Putamen (tissue), 1 donor: ENCODE measurements at regions not wholly inside any gene's neighbourhood (a gene's known extent, or its start where the extent isn't known, plus 50 kb on each side); places are given as distances from the start of the nearest gene placed in this dataset.

Experiments
- DNase-seq: peaks from one replicate; pipeline ENCODE4 v3.0.0-alpha.2; 2016; ENCODE audit warnings: low spot score

DNA sequence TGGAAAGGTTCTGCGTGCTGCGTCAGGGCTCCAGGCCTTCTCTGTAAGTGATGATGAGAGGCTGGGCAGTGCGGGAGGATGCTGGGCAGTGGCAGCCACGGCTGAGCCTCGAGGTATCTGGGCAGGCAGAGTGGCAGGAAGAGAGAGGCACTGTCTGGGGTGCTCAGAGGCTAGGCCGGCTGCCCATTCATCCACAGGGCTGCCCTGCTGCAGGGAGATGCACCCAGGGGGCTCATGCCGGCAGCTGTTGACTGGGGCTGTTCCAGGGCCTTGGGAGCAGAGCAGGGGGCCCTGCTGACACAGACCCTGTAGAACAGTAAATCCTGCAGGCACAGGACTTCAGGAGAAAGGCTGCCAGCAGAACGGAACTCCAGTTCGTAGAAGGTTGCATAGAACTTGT lies 88.8 kb downstream of the BOD1 start:
- DNase-seq, result no peak

DNA sequence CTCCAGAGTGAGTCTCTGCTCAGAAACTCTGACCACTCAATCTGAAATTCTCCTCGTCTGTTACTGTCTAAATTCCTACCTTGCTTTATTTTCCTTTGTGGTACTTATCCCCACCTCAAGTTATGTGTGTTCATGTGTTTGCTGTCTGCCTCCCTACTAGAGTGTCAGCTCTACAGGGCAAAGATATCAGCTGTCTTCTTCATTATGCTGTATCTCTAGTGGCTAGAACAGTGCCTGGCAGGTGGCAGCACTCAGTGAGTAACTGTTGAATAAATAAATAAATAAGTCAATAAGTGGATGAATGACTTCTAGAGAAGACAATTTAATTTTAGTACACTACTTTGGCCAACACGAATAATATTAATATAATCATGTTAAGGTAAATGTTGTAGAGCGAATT lies 92.3 kb downstream of the BOD1 start:
- DNase-seq, result no peak

GRCh38 chr5:173523388-173523787 lies 93.1 kb downstream of the BOD1 start:
- DNase-seq, result no peak

- DNase-seq, result no peak
Observed at GRCh38 chr5:173522518-173522917, 93.9 kb downstream of the BOD1 start.

- no peak for DNase-seq
Observed at GRCh38 chr5:173518856-173519255, 97.6 kb downstream of the BOD1 start.

DNA sequence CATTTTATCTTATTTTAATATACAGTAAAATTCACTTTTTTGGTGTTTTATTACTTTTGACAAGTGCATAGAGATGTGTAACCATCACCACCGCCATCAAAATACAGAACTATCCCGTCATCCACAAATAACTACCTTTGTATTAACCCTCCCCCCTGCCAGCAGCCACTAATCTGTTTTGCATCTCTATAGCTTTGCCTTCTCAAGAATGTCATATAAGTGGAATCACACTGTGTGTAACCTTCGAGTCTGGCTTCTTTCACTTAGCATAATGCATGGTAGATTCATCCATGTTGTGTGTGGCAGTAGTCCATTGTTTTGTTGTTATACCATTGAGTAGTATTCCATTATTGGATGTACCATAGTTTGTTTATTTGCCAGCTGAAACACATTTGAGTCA lies 98.8 kb downstream of the BOD1 start:
- no peak for DNase-seq

- no peak for DNase-seq
Observed at GRCh38 chr5:173515526-173515925, 100.9 kb downstream of the BOD1 start.

DNA sequence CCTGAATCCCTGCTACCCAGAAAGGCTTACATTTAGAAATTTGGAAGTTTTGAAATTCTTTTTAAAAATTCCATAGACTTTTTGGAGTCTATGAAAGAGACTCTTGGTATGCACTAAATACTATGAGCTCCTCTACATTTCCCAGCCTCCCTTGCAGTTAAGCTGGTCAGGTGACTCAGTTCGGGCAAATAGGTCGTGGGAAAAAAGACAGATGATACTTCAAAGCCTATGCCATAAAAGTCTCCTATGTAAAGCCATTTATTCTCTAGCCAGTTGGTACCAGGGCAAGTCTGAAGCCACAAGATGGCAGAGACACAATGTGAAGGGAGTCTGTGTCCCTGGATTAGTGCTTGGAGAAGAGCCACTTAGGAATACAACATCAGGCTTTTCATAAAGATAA lies 101.8 kb downstream of the BOD1 start:
- no peak for DNase-seq

DNA sequence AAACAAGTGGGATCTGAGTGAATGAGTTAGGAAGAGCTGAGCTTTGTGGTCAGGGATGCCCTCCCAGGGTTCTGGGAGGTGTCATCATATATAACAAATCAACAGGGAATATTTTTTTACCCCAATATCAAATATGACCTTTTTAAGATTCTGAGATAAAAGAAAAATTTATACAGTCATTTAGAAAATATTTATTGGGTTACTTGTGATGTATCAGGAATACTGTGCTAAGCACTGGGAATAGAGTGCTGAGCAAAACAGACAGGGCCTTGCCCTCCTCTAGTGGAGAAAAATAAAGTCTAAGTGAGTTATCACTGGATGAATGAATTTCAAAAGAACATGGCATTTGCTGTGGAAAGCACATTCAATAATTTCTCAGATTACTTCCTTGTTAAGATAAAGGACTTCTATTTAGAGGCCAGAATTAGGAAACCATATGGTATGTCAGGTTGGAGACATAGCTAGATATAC lies 102.9 kb downstream of the BOD1 start:
- no peak for DNase-seq

- DNase-seq, result no peak
Observed at GRCh38 chr5:173512637-173513435, 103.6 kb downstream of the BOD1 start.

GRCh38 chr5:173509060-173509459 lies 107.4 kb downstream of the BOD1 start:
- no peak for DNase-seq

GRCh38 chr5:173507171-173507570 lies 109.3 kb downstream of the BOD1 start:
- DNase-seq, result no peak

DNA sequence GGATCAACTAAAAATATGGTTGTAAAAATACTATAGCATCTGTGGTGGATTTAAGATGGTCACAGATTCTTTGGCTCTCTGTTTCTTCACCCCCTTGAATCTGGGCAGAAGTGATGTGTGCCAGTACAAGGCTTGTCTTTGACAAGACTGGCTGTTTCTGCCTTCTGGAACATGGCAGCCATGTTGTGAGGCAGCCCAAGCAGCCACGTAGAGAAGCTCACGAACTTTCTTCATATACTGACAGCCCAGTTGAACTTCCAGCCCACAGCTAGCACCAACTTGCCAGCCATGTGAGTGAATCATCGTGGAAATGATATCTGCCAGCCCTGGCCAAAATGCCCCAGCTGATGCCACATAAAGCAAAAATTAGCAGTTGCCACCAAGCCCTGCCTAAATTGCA lies 110.8 kb downstream of the BOD1 start:
- no peak for DNase-seq

GRCh38 chr5:173501922-173502321 lies 114.5 kb downstream of the BOD1 start:
- no peak for DNase-seq

- DNase-seq, result no peak
Observed at GRCh38 chr5:173501271-173501670, 115.2 kb downstream of the BOD1 start.

DNA sequence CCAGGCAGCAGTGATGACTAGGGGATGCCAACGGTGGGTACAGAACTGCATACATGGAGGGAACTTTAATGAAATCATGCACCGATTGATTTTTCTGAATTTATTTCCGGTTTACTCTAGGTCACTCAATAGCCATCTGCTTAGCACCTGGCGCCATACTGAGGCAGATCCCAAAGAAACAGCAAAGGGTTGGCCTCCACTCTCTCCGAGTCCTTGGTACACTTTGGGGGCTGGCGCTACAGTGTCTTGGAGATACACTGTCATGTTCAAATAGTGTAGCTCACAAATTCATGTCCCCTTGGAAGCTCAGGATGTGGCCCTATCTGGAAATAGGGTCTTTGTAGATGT lies 116.3 kb downstream of the BOD1 start:
- no peak for DNase-seq

DNA sequence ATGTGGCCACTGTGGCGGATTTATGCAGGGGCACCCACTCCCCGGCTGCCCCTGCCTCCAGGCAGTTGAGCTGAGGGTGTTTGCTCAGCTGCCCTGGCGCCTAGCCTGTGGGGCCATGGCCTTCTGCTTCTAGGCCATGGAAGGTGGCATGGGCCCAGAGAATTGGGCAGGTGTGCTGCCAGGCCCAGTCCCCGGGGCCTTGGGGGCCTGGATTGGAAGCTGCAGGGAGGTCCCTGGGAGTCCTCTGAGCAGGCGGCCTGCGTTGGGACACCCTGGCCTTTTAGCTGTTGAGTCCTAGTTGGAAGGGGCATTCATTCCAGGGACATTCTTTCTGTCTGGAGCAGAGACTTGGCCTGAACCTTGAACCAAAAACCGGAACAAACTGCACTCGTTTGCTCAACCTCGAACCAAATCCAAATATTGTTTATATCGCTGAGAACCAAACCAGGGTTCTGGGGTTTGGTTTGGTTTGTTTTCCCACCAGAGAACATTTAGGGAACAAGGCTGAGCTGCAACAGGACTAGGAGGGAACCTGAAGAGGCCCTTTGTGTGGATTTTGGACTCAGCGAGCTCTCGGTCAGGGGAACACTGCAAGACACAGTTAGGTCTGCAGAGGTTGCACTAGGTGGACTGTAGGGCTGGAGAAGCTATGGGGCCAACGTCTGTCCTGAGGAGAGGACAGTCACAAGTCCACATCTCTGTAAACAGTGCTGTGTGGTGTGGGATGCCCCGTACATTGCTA lies 116.8 kb downstream of the BOD1 start:
- DNase-seq, result no peak

DNA sequence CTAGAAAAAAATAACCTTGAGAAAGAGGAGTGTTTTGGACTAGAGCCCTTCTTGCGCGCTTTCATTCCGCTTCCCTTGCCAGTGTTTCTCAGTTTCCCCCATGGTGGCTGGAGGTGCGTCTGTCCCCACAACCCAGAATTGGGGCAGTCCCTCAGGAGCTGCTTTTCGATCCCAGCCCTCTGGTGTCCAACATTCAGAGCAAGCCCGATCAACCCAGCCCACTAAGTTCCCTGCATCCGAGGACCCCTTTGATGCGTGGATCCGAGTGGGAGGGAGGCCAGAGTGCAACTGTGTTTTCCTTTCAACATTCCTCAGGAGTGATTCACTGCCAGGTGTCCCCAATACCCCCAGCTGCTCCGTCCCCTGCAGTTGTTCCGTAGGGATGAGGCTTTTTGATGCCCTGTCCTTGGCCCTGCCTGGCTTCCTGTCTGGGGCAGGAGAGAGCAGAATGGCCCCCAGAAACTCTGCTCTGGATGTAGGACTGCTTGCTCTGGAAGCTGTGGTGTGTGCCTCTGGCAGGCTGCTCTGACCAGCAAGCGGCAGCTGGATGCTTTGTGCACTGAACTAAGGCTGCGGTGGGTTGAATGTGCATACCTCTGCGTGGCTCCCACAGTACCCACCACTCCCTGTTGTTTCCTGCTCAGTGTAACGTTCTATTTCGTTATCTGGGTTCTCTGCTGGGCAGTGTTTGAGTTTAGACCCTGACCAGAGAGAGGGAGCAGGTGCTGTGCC lies 117.5 kb downstream of the BOD1 start:
- no peak for DNase-seq

GRCh38 chr5:173498286-173498685 lies 118.2 kb downstream of the BOD1 start:
- no peak for DNase-seq

- DNase-seq, result no peak
Observed at GRCh38 chr5:173497685-173498084, 118.8 kb downstream of the BOD1 start.

- DNase-seq, result no peak
Observed at GRCh38 chr5:173496883-173497255, 119.6 kb downstream of the BOD1 start.

DNA sequence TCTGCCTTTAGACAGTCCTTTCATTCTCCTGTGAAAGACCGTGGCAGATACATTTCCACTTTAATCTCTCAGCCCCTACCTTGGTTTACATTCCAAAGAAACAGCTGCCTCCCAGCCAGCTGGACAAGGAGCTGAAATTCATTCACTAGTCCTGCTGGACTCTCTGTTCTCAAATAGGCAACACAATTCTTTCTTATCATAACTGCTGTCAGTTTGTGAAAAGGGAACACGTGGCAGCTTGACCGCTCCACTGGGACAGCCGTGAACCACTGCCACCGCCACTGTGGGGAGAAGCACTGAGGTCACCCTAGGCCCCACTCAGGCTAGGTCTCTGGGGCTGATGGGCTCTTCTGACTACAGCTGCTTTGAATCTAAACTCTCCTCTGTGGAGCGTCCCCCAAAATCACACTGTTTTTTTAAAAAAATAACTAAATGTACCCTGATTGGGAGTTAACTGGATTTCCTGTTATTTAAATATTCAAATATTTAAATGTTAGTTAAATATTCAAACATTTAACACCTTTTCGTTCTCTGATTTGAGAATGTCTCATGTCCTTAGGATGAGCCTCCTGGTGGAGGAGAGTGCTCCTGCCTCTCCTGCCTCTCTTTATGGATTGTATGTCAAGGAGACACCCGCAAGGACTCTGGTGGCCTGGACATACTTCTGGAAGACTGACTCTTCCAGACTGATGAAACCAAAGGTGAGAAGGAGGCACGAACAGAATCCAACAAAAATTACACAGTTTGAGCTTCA lies 120.1 kb downstream of the BOD1 start:
- DNase-seq, result no peak
